ENCODE measurements at regions not wholly inside any gene's neighbourhood (a gene's known extent, or its start where the extent isn't known, plus 50 kb on each side); places are given as distances from the start of the nearest gene placed in this dataset.

- Mint-ChIP-seq H3K4me1 (peaks cover 39% of the 10 kb centered on the region), H3K4me3 (peak overlapping the region in 1 of 2 donors; percentile 75), H3K9me3 (peaks cover 0 to 2% (median 0%) of the 10 kb centered on the region in 7 donors), H3K36me3 (no peaks in the 10 kb centered on the region), H3K27me3 (ENCODE audit: low read depth in 3 of 3) (peaks cover 0 to 3% (median 0%) of the 10 kb centered on the region in 3 donors), H3K27ac (peak overlapping the region; percentile 51 to 88 (median 82))
- Histone ChIP-seq H3K27me3 (ENCODE audit: control insufficient read depth in 2 of 2, insufficient read depth in 2 of 2, low read length in 2 of 2) (no peaks in the 10 kb centered on the region), H2AFZ (ENCODE audit: insufficient read depth, low read depth, low read length, poor library complexity, severe bottlenecking) (peak overlapping the region; percentile 47), H3K4me1 (ENCODE audit: control insufficient read depth in 1 of 2, insufficient read depth in 2 of 2, low read length in 2 of 2) (peaks cover 32 to 43% of the 10 kb centered on the region in 2 donors), H3K9ac (ENCODE audit: insufficient read depth, low read length, poor library complexity, severe bottlenecking) (no peak overlapping the region), H3K36me3 (replicated peaks in 1 of 2; ENCODE audit: control insufficient read depth in 1 of 2, insufficient read depth in 2 of 2, low read length in 2 of 2) (no peaks in the 10 kb centered on the region), H4K20me1 (ENCODE audit: insufficient read depth, low read length) (no peaks in the 10 kb centered on the region), H3K27ac (ENCODE audit: low read depth in 1 of 2, low read length in 2 of 2) (peak overlapping the region in 1 of 2 donors; percentile 63), H3K9me3 (replicated peaks in 1 of 2; ENCODE audit: control insufficient read depth in 1 of 2, insufficient read depth in 1 of 2, low read length in 2 of 2) (no peaks in the 10 kb centered on the region), H3K4me2 (replicated peaks; ENCODE audit: extremely low read depth, low read length, poor library complexity, severe bottlenecking) (peak overlapping the region; percentile 38), H3K4me3 (replicated peaks in 1 of 3; ENCODE audit: low read depth in 2 of 3, low read length in 3 of 3) (peak overlapping the region in 1 of 3 experiments; percentile 39), H3K79me2 (ENCODE audit: insufficient read depth, low read length) (no peaks in the 10 kb centered on the region)
- no peak for TF ChIP-seq CTCF (IDR thresholded peaks at IDR 0.05)
- 59% methylated on average over 6 of the region's 7 CpGs for WGBS (ENCODE audit: insufficient coverage)
- intact Hi-C loops (cut with micrococcal nuclease) = no loop called here
- DNase-seq = peak; percentile 40 to 58 (median 47)
Measured at GRCh38 chr3:107981471-107982111, 109.2 kb downstream of the CD47 start.

GRCh38 chr3:107979538-107979937 is 111.3 kb downstream of the CD47 start:
- no peak overlapping the region for H3K9ac ChIP-seq (ENCODE audit: insufficient read depth, low read length, poor library complexity, severe bottlenecking)

More at GRCh38 chr3:107979538-107979937, 111.3 kb downstream of the CD47 start:
- Histone ChIP-seq H3K9me3 (replicated peaks in 1 of 2; ENCODE audit: control insufficient read depth in 1 of 2, insufficient read depth in 1 of 2, low read length in 2 of 2) (no peaks in the 10 kb centered on the region), H2AFZ (ENCODE audit: insufficient read depth, low read depth, low read length, poor library complexity, severe bottlenecking) (no peak overlapping the region), H3K4me3 (replicated peaks in 1 of 3; ENCODE audit: low read depth in 2 of 3, low read length in 3 of 3) (no peak overlapping the region), H3K79me2 (ENCODE audit: insufficient read depth, low read length) (no peaks in the 10 kb centered on the region), H3K27me3 (ENCODE audit: control insufficient read depth in 2 of 2, insufficient read depth in 2 of 2, low read length in 2 of 2) (no peaks in the 10 kb centered on the region), H3K27ac (ENCODE audit: low read depth in 1 of 2, low read length in 2 of 2) (no peak overlapping the region), H3K36me3 (replicated peaks in 1 of 2; ENCODE audit: control insufficient read depth in 1 of 2, insufficient read depth in 2 of 2, low read length in 2 of 2) (no peaks in the 10 kb centered on the region), H4K20me1 (ENCODE audit: insufficient read depth, low read length) (no peaks in the 10 kb centered on the region), H3K4me1 (ENCODE audit: control insufficient read depth in 1 of 2, insufficient read depth in 2 of 2, low read length in 2 of 2) (peaks cover 18 to 30% of the 10 kb centered on the region in 2 donors), H3K4me2 (replicated peaks; ENCODE audit: extremely low read depth, low read length, poor library complexity, severe bottlenecking) (no peak overlapping the region)
- no peak for DNase-seq
- intact Hi-C loops (cut with micrococcal nuclease) = no loop called here
- 100% methylated on average over 5 of the region's 6 CpGs for WGBS (ENCODE audit: insufficient coverage)
- Mint-ChIP-seq H3K4me1 (peaks cover 37% of the 10 kb centered on the region), H3K36me3 (no peaks in the 10 kb centered on the region), H3K27ac (no peak overlapping the region), H3K4me3 (no peak overlapping the region), H3K27me3 (ENCODE audit: low read depth in 3 of 3) (peaks cover 0 to 3% (median 1%) of the 10 kb centered on the region in 3 donors), H3K9me3 (peaks cover 0 to 2% (median 0%) of the 10 kb centered on the region in 7 donors)
- TF ChIP-seq CTCF (IDR thresholded peaks at IDR 0.05) = no peak
